SK-N-SH treated with all-trans-retinoic acid at 6 μM for 48 hours (cell line): ENCODE measurements at regions not wholly inside any gene's neighbourhood (a gene's known extent, or its start where the extent isn't known, plus 50 kb on each side); places are given as distances from the start of the nearest gene placed in this dataset.

Source experiments
- ATAC-seq: fragments of 200-7000 bp; cut with Tn5 transposase; 3 replicates; pipeline ENCODE4 v1.9.1; 2020; ENCODE audit warnings: mild to moderate bottlenecking, moderate library complexity
- ARNTL ChIP-seq: fragments of 450-650 bp; formaldehyde crosslinking; IDR thresholded peaks from 2 replicates; pipeline ENCODE4 v1.5.0; 2020; ENCODE audit warnings: low read depth, mild to moderate bottlenecking, moderate library complexity, borderline replicate concordance
- BACH2 ChIP-seq: fragments of 250-450 bp; sonication (Bioruptor Pico); IDR thresholded peaks from 2 replicates; pipeline ENCODE4 v1.9.0; 2021; ENCODE audit warnings: mild to moderate bottlenecking, borderline replicate concordance
- CREB5 ChIP-seq: fragments of 250-450 bp; sonication (Bioruptor Pico); IDR thresholded peaks from 2 replicates; pipeline ENCODE4 v1.5.1; 2020; ENCODE audit warnings: low read depth, mild to moderate bottlenecking, moderate library complexity
- CSDC2 ChIP-seq: fragments of 250-450 bp; sonication (Bioruptor Pico); IDR thresholded peaks from 2 replicates; pipeline ENCODE4 v1.5.0; 2020; ENCODE audit warnings: mild to moderate bottlenecking, moderate library complexity
- CSRNP3 ChIP-seq: fragments of 250-450 bp; sonication (Bioruptor Pico); IDR thresholded peaks from 2 replicates; pipeline ENCODE4 v1.5.1; 2021; ENCODE audit warnings: mild to moderate bottlenecking, moderate library complexity
- ESRRG ChIP-seq: fragments of 250-450 bp; sonication (Bioruptor Pico); IDR thresholded peaks from 2 replicates; pipeline ENCODE4 v1.6.1; 2021; ENCODE audit warnings: mild to moderate bottlenecking
- GLIS3 ChIP-seq: fragments of 250-450 bp; sonication (Bioruptor Pico); IDR thresholded peaks from 2 replicates; pipeline ENCODE4 v1.5.0; 2020; ENCODE audit warnings: mild to moderate bottlenecking, moderate library complexity
- PATZ1 ChIP-seq: fragments of 250-450 bp; sonication (Bioruptor Pico); IDR thresholded peaks from 2 replicates; pipeline ENCODE4 v1.8.0; 2020; ENCODE audit warnings: mild to moderate bottlenecking, moderate library complexity, borderline replicate concordance
- POU6F1 ChIP-seq: fragments of 250-450 bp; sonication (Bioruptor Pico); IDR thresholded peaks from 2 replicates; pipeline ENCODE4 v1.8.0; 2021; ENCODE audit warnings: low read depth, mild to moderate bottlenecking, moderate library complexity, borderline replicate concordance
- PPARA ChIP-seq: fragments of 250-450 bp; sonication (Bioruptor Pico); IDR thresholded peaks from 2 replicates; pipeline ENCODE4 v1.5.0; 2020; ENCODE audit warnings: mild to moderate bottlenecking, borderline replicate concordance
- RARB ChIP-seq: fragments of 250-450 bp; sonication (Bioruptor Pico); IDR thresholded peaks from 2 replicates; pipeline ENCODE4 v1.8.0; 2021; ENCODE audit warnings: mild to moderate bottlenecking, moderate library complexity
- SNAI2 ChIP-seq: fragments of 250-450 bp; sonication (Bioruptor Pico); IDR thresholded peaks from 2 replicates; pipeline ENCODE4 v1.5.0; 2020; ENCODE audit warnings: mild to moderate bottlenecking, moderate library complexity
- TCF4 ChIP-seq: fragments of 250-450 bp; sonication (Bioruptor Pico); IDR thresholded peaks from 2 replicates; pipeline ENCODE4 v1.8.0; 2021; ENCODE audit warnings: mild to moderate bottlenecking, moderate library complexity, borderline replicate concordance
- TOX ChIP-seq: fragments of 250-450 bp; sonication (Bioruptor Pico); IDR thresholded peaks from 2 replicates; pipeline ENCODE4 v1.8.0; 2021; ENCODE audit warnings: mild to moderate bottlenecking, moderate library complexity, borderline replicate concordance
- TSHZ2 ChIP-seq: fragments of 250-450 bp; sonication (Bioruptor Pico); IDR thresholded peaks from 2 replicates; pipeline ENCODE4 v1.5.0; 2020; ENCODE audit warnings: mild to moderate bottlenecking, moderate library complexity
- ZC3H10 ChIP-seq: fragments of 250-450 bp; sonication (Bioruptor Pico); IDR thresholded peaks from 2 replicates; pipeline ENCODE4 v1.5.1; 2021; ENCODE audit warnings: mild to moderate bottlenecking, moderate library complexity
- ZFP30 ChIP-seq: fragments of 450-650 bp; formaldehyde crosslinking; IDR thresholded peaks from 2 replicates; pipeline ENCODE4 v1.5.0; 2022; ENCODE audit warnings: mild to moderate bottlenecking, moderate library complexity
- ZNF565 ChIP-seq: fragments of 450-650 bp; formaldehyde crosslinking; conservative IDR thresholded peaks from 2 replicates; pipeline ENCODE4 v1.5.0; 2020; ENCODE audit warnings: low read depth, mild to moderate bottlenecking, moderate library complexity
- ZNF70 ChIP-seq: fragments of 450-650 bp; formaldehyde crosslinking; IDR thresholded peaks from 2 replicates; pipeline ENCODE4 v1.5.0; 2020; ENCODE audit warnings: mild to moderate bottlenecking, moderate library complexity
- ZNF8 ChIP-seq: fragments of 450-650 bp; formaldehyde crosslinking; IDR thresholded peaks from 2 replicates; pipeline ENCODE4 v1.5.0; 2020; ENCODE audit warnings: mild to moderate bottlenecking, moderate library complexity

DNA sequence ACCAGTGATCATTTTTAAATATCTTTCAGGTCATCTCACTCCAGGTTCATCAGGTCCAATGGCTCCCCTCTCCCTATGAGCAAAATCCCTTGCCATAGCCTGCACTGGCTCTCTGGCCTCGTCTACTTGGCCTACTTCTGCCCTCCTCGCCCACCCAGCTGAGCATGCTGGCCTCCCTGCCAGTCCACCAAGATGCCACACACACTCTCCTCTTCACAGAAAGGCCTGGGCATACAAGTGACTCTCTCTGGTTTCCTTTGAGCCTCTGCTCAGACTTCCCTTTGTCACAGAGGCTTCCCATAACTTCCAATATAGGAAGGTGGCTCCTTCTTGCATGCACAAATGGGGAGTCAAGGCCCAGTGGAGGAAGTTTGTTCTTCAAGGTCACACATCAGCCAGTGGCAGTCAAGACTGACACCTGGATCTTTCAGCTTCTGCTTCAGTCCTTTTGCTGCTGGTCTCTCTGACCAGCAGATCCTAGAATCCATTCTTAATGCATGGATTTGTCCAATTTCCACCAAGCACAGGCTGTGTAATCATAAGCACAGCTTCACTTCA is 223.2 kb upstream of the HES1 start (continued):
- no peak for TF ChIP-seq POU6F1 (CRISPR knock-in tag)
- TF ChIP-seq TCF4 (CRISPR knock-in tag), result no peak
- no peak for TF ChIP-seq CREB5 (CRISPR knock-in tag)
- TF ChIP-seq ESRRG (CRISPR knock-in tag), result no peak
- TF ChIP-seq RARB, result no peak
- TF ChIP-seq, all 23 proteins: peak for 0

- no peak for ATAC-seq
- no peak for TF ChIP-seq POU6F1 (CRISPR knock-in tag)
- no peak for TF ChIP-seq ZNF8 (CRISPR knock-in tag)
- TF ChIP-seq TCF4 (CRISPR knock-in tag), result no peak
- no peak for TF ChIP-seq TOX (CRISPR knock-in tag)
- no peak for TF ChIP-seq GLIS3 (CRISPR knock-in tag)
- TF ChIP-seq ZC3H10, result no peak
- no peak for TF ChIP-seq CSDC2 (CRISPR knock-in tag)
- no peak for TF ChIP-seq ZFP30 (CRISPR knock-in tag)
- no peak for TF ChIP-seq ARNTL (CRISPR knock-in tag)
- TF ChIP-seq SNAI2 (CRISPR knock-in tag), result no peak
- no peak for TF ChIP-seq CREB5 (CRISPR knock-in tag)
- TF ChIP-seq PPARA, result no peak
- no peak for TF ChIP-seq ESRRG (CRISPR knock-in tag)
- TF ChIP-seq ZNF70 (CRISPR knock-in tag), result no peak
- TF ChIP-seq ZNF565 (CRISPR knock-in tag), result no peak
- no peak for TF ChIP-seq CSRNP3 (CRISPR knock-in tag)
Measured at GRCh38 chr3:193914602-193915001, 221.3 kb upstream of the HES1 start.

DNA sequence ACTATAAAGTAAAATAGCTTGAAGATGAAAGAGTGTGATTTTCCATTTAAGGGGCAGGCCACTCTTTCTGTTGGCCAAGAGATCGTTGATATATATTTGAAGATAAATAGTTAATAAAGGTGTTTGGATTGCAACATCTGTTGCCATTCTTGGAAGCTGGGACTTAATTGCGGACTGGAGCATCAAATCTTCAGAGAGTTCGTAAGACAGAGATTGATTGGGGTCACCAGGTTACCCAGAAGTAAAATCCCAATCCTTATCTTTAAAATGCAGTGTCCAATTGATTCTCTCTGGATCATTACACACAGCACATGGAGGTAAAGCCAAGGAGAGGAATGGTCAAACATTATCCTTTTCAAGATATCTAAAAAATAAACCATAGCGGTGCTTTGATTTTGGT is 220.8 kb upstream of the HES1 start:
- TF ChIP-seq ZC3H10, result no peak
- no peak for TF ChIP-seq RARB
- no peak for TF ChIP-seq PPARA
- no peak for TF ChIP-seq ESRRG (CRISPR knock-in tag)
- no peak for TF ChIP-seq ZNF8 (CRISPR knock-in tag)
- no peak for TF ChIP-seq PATZ1 (CRISPR knock-in tag)
- TF ChIP-seq GLIS3 (CRISPR knock-in tag), result no peak
- no peak for TF ChIP-seq TOX (CRISPR knock-in tag)
- no peak for TF ChIP-seq BACH2
- TF ChIP-seq ZFP30 (CRISPR knock-in tag), result no peak
- no peak for TF ChIP-seq TSHZ2 (CRISPR knock-in tag)
- TF ChIP-seq CSDC2 (CRISPR knock-in tag), result no peak
- ATAC-seq, result no peak
